T-cell (primary cell): ENCODE measurements at regions not wholly inside any gene's neighbourhood (a gene's known extent, or its start where the extent isn't known, plus 50 kb on each side); places are given as distances from the start of the nearest gene placed in this dataset.

Source experiments
- ATAC-seq, 4 experiments: fragments of 200-7000 bp in 3 of 4; fragments of 150-1000 bp in 1 of 4; cut with Tn5 transposase; replicated peaks in 1 of 4; 1 replicate in 3 of 4; 2 replicates in 1 of 4; pipeline ENCODE4 v1.10.0; 2021; ENCODE audit warnings: moderate library complexity in 3 of 4, mild to moderate bottlenecking in 2 of 4, moderate number of reproducible peaks in 1 of 4
- CTCF ChIA-PET, 2 donors: fragments of 300-600 bp; sonication (Branson Sonifier 250); formaldehyde crosslinking; loops; one replicate each; lab custom pipeline; 2022; ENCODE audit warnings: antibody characterized with exemption in 2 of 2; lab: Charles Lee
- POLR2A ChIA-PET, 2 donors: fragments of 300-600 bp; sonication (Branson Sonifier 250); formaldehyde crosslinking; loops; one replicate each; lab custom pipeline; 2022; ENCODE audit warnings: antibody characterized with exemption in 2 of 2; lab: Charles Lee
- DNase-seq, 35 experiments: peaks; one replicate each; pipeline versions ENCODE4 v3.0.0 to v3.0.0-alpha.2; 2013 to 2023
- H3K27ac ChIP-seq: one replicate; pipeline ENCODE4 v1.5.1; 2013; ENCODE audit warnings: low read length
- H3K27me3 ChIP-seq, 2 experiments: replicated peaks in 1 of 2; 1 replicate in 1 of 2; 2 replicates in 1 of 2; pipeline versions ENCODE4 v1.6.1 to v1.7.0; 2013; ENCODE audit warnings: low read length in 1 of 2, mixed read lengths in 1 of 2; ENCODE audit not compliant: control insufficient read depth in 2 of 2, insufficient read depth in 2 of 2; ENCODE audit errors: extremely low read depth in 1 of 2
- H3K36me3 ChIP-seq, 2 donors: 1 replicate in 1 of 2; 2 replicates in 1 of 2; pipeline versions ENCODE4 v1.6.1 to v1.7.0; 2013; ENCODE audit warnings: low read length in 1 of 2; ENCODE audit not compliant: control insufficient read depth in 2 of 2, insufficient read depth in 1 of 2; ENCODE audit errors: extremely low read depth in 1 of 2
- H3K4me1 ChIP-seq, 2 experiments: 1 replicate in 1 of 2; 2 replicates in 1 of 2; pipeline versions ENCODE4 v1.6.1 to v1.7.0; 2013; ENCODE audit warnings: low read length in 2 of 2, mixed read lengths in 1 of 2; ENCODE audit not compliant: insufficient read depth in 2 of 2, control insufficient read depth in 1 of 2; ENCODE audit errors: extremely low read depth in 1 of 2
- H3K4me3 ChIP-seq, 2 donors: 1 replicate in 1 of 2; 2 replicates in 1 of 2; pipeline versions ENCODE4 v1.5.1 to v1.7.0; 2013; ENCODE audit warnings: mild to moderate bottlenecking in 2 of 2, low read length in 1 of 2, moderate library complexity in 1 of 2; ENCODE audit not compliant: control insufficient read depth in 1 of 2; ENCODE audit errors: extremely low read depth in 1 of 2
- H3K9me3 ChIP-seq: 2 replicates; pipeline ENCODE4 v1.7.0; 2013
- H3K27ac Mint-ChIP-seq, 2 donors: one replicate each; pipeline ENCODE4 v1.8.0; 2020 to 2021; ENCODE audit warnings: mild to moderate bottlenecking in 2 of 2, mixed read lengths in 2 of 2
- H3K27me3 Mint-ChIP-seq, 2 donors: one replicate each; pipeline ENCODE4 v1.8.0; 2021 to 2022; ENCODE audit warnings: mixed read lengths in 2 of 2
- H3K36me3 Mint-ChIP-seq: one replicate; pipeline ENCODE4 v1.8.0; 2021; ENCODE audit warnings: mixed read lengths
- H3K4me1 Mint-ChIP-seq, 3 donors: one replicate each; pipeline ENCODE4 v1.8.0; 2020 to 2022; ENCODE audit warnings: mixed read lengths in 3 of 3, mild to moderate bottlenecking in 1 of 3
- H3K4me3 Mint-ChIP-seq, 3 donors: one replicate each; pipeline ENCODE4 v1.8.0; 2020 to 2022; ENCODE audit warnings: mild to moderate bottlenecking in 3 of 3, mixed read lengths in 3 of 3, moderate library complexity in 3 of 3
- H3K9me3 Mint-ChIP-seq, 3 donors: one replicate each; pipeline ENCODE4 v1.8.0; 2020 to 2022; ENCODE audit warnings: mixed read lengths in 3 of 3
- WGBS: methylation state at CpG from one replicate; pipeline ENCODE4 v1.1.5; 2013; ENCODE audit warnings: missing lambda C conversion rate; ENCODE audit not compliant: insufficient coverage; 5-methylcytosine and 5-hydroxymethylcytosine counted together

DNA sequence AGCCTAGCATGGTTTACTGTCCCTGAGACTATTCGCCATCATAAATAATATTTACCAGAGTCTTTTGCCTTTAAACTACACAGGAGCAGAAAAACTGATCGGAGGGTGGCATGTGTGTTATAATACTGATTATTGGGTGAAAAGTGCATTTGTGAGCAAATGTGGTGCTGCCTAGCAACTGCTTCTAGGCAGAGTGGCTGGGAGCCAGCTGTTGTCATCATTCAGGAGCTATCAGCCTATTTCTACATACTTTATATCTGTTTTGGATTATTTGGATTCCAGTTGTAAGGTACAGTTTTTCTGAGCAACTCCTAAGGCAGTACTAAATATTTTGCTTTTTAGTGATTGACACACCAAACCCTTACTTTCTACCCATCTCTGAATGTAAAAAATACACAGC lies 75.0 kb upstream of the MSTN start:
- no peaks in the 10 kb centered on the region for H3K36me3 ChIP-seq
- no CpG with 5 or more reads among the region's 2 CpGs for WGBS
- Mint-ChIP-seq H3K4me3 (no peak overlapping the region), H3K4me1 (no peaks in the 10 kb centered on the region), H3K27ac (no peak overlapping the region), H3K9me3 (peaks cover 8 to 35% (median 28%) of the 10 kb centered on the region in 3 donors), H3K27me3 (no peaks in the 10 kb centered on the region), H3K36me3 (peaks cover 14% of the 10 kb centered on the region)
- POLR2A ChIA-PET: interaction anchor here in 1 of 2 donors (0.6 kb wide), 1 partner anchor 149 kb away, joined by 3 read pairs; no protein-coding TSS in a partner anchor
- ATAC-seq: no peak
- H3K4me1 ChIP-seq: no peaks in the 10 kb centered on the region
- no peaks in the 10 kb centered on the region for H3K27me3 ChIP-seq
- no peak for DNase-seq
- H3K4me3 ChIP-seq: no peak overlapping the region
- CTCF ChIA-PET: interaction anchor here in 1 of 2 donors (0.7 kb wide), 1 partner anchor 428 kb away, joined by 3 read pairs; no protein-coding TSS in a partner anchor
- no peak overlapping the region for H3K27ac ChIP-seq
- no peaks in the 10 kb centered on the region for H3K9me3 ChIP-seq

- no peaks in the 10 kb centered on the region for H3K4me1 ChIP-seq
- Mint-ChIP-seq H3K27me3 (no peaks in the 10 kb centered on the region), H3K4me1 (no peaks in the 10 kb centered on the region), H3K4me3 (no peak overlapping the region), H3K9me3 (peaks cover 8 to 28% (median 28%) of the 10 kb centered on the region in 3 donors), H3K27ac (no peak overlapping the region), H3K36me3 (peaks cover 9% of the 10 kb centered on the region)
- CTCF ChIA-PET: interaction anchor here (0.6 to 0.7 kb wide), 2 partner anchors 10 to 427 kb away, joined by 3 to 4 read pairs; no protein-coding TSS in a partner anchor
- no CpG with 5 or more reads among the region's 2 CpGs for WGBS
- no peaks in the 10 kb centered on the region for H3K27me3 ChIP-seq
- no peaks in the 10 kb centered on the region for H3K36me3 ChIP-seq
- ATAC-seq (no peak), DNase-seq (no peak)
- H3K4me3 ChIP-seq: no peak overlapping the region
- POLR2A ChIA-PET: no interaction called here
- no peaks in the 10 kb centered on the region for H3K9me3 ChIP-seq
- H3K27ac ChIP-seq: no peak overlapping the region
Observed at GRCh38 chr2:190136825-190137224, 74.3 kb upstream of the MSTN start.

- ATAC-seq (no peak), DNase-seq (no peak)
- ChIA-PET POLR2A (no interaction called here), CTCF (interaction anchor here in 1 of 2 donors (1.0 kb wide), 1 partner anchor 43 kb away, joined by 4 read pairs; no protein-coding TSS in a partner anchor)
- H3K4me1 Mint-ChIP-seq: no peaks in the 10 kb centered on the region
- Histone ChIP-seq H3K4me1 (no peaks in the 10 kb centered on the region), H3K36me3 (no peaks in the 10 kb centered on the region), H3K27ac (no peak overlapping the region), H3K4me3 (no peak overlapping the region), H3K27me3 (no peaks in the 10 kb centered on the region), H3K9me3 (no peaks in the 10 kb centered on the region)
- H3K9me3 Mint-ChIP-seq: peaks cover 7 to 24% (median 24%) of the 10 kb centered on the region in 3 donors
- WGBS: 89% methylated on average over 1 of the region's 1 CpG
- no peak overlapping the region for H3K27ac Mint-ChIP-seq
- H3K4me3 Mint-ChIP-seq: no peak overlapping the region
- no peaks in the 10 kb centered on the region for H3K27me3 Mint-ChIP-seq
- H3K36me3 Mint-ChIP-seq: peaks cover 9% of the 10 kb centered on the region
Observed at GRCh38 chr2:190136259-190136658, 73.7 kb upstream of the MSTN start.

DNA sequence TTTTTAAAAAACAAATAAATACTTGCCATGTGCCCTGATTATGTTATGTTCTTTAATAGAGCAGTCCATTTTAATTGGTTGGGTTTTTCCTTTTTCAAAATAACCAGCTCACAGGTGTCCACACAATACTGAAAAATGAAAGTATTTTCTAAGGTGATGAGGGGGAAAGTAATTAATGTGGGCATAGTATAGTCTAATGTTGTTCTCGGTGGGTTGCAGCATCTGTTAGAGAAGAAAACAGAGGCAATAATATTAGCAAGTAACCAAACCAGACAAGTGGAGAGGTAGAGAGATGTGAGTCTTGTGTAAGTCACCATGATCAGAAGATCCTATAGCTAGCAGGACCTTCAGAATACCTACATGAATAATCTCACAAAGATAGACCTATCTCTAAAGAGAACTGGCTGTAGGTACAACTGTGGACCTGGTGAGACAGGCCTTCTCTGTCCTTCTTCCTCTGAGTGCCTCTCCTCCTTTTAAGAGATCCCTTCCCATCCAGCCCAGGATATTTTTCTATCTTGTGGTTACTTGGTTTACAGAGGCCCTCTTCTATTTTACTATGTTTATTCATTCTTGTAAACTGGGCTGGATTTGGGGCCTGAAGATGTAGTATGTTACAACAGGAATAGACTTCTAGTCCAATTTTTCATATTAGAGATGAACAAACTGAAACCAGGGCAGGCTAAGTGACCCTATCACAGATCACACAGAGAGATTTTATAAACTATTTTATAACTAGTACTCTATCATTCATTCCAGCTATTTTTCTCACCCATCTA lies 67.1 kb upstream of the MSTN start:
- Mint-ChIP-seq H3K27me3 (no peaks in the 10 kb centered on the region), H3K4me3 (no peak overlapping the region), H3K4me1 (no peaks in the 10 kb centered on the region), H3K36me3 (peaks cover 2% of the 10 kb centered on the region), H3K27ac (no peak overlapping the region), H3K9me3 (no peaks in the 10 kb centered on the region)
- H3K4me1 ChIP-seq: no peaks in the 10 kb centered on the region
- no peak for DNase-seq
- no peaks in the 10 kb centered on the region for H3K36me3 ChIP-seq
- H3K27me3 ChIP-seq: no peaks in the 10 kb centered on the region
- ChIA-PET CTCF (interaction anchor here in 1 of 2 donors (0.6 kb wide), 1 partner anchor 8 kb away, joined by 5 read pairs; no protein-coding TSS in a partner anchor), POLR2A (no interaction called here)
- no CpG with 5 or more reads among the region's 1 CpG for WGBS
- ATAC-seq: no peak
- no peak overlapping the region for H3K27ac ChIP-seq
- no peaks in the 10 kb centered on the region for H3K9me3 ChIP-seq
- no peak overlapping the region for H3K4me3 ChIP-seq

GRCh38 chr2:190127651-190128050 lies 65.1 kb upstream of the MSTN start:
- no peak for DNase-seq
- no peaks in the 10 kb centered on the region for H3K4me1 Mint-ChIP-seq
- no peaks in the 10 kb centered on the region for H3K27me3 Mint-ChIP-seq
- Histone ChIP-seq H3K4me3 (no peak overlapping the region), H3K4me1 (no peaks in the 10 kb centered on the region), H3K27me3 (no peaks in the 10 kb centered on the region), H3K9me3 (no peaks in the 10 kb centered on the region), H3K27ac (no peak overlapping the region), H3K36me3 (no peaks in the 10 kb centered on the region)
- H3K4me3 Mint-ChIP-seq: no peak overlapping the region
- CTCF ChIA-PET: interaction anchor here in 1 of 2 donors (0.7 kb wide), 1 partner anchor 469 kb away, joined by 6 read pairs; no protein-coding TSS in a partner anchor
- no peak for ATAC-seq
- peaks cover 2% of the 10 kb centered on the region for H3K36me3 Mint-ChIP-seq
- POLR2A ChIA-PET: interaction anchor here in 1 of 2 donors (0.7 kb wide), 1 partner anchor 477 kb away, joined by 4 read pairs; no protein-coding TSS in a partner anchor
- no peak overlapping the region for H3K27ac Mint-ChIP-seq
- no peaks in the 10 kb centered on the region for H3K9me3 Mint-ChIP-seq

GRCh38 chr2:190126798-190127197 lies 64.3 kb upstream of the MSTN start:
- Histone ChIP-seq H3K27ac (no peak overlapping the region), H3K27me3 (no peaks in the 10 kb centered on the region), H3K4me3 (no peak overlapping the region), H3K9me3 (no peaks in the 10 kb centered on the region), H3K4me1 (no peaks in the 10 kb centered on the region), H3K36me3 (no peaks in the 10 kb centered on the region)
- Mint-ChIP-seq H3K36me3 (peaks cover 2% of the 10 kb centered on the region), H3K27me3 (no peaks in the 10 kb centered on the region), H3K9me3 (no peaks in the 10 kb centered on the region), H3K4me3 (no peak overlapping the region), H3K4me1 (peaks cover 3 to 6% (median 5%) of the 10 kb centered on the region in 3 donors), H3K27ac (no peak overlapping the region)
- CTCF ChIA-PET: interaction anchor here in 1 of 2 donors (0.7 kb wide), 2 partner anchors 10 to 469 kb away, joined by 4 to 6 read pairs; no protein-coding TSS in a partner anchor
- no peak for DNase-seq
- POLR2A ChIA-PET: interaction anchor here in 1 of 2 donors (0.6 to 0.7 kb wide), 2 partner anchors 476 to 666 kb away, joined by 4 to 7 read pairs; no protein-coding TSS in a partner anchor
- ATAC-seq: no peak
